SK-N-SH treated with all-trans-retinoic acid at 6 μM for 48 hours (cell line): ENCODE measurements at regions not wholly inside any gene's neighbourhood (a gene's known extent, or its start where the extent isn't known, plus 50 kb on each side); places are given as distances from the start of the nearest gene placed in this dataset.

Source experiments
- ATAC-seq: fragments of 200-7000 bp; cut with Tn5 transposase; 3 replicates; pipeline ENCODE4 v1.9.1; 2020; ENCODE audit warnings: mild to moderate bottlenecking, moderate library complexity
- BACH2 ChIP-seq: fragments of 250-450 bp; sonication (Bioruptor Pico); IDR thresholded peaks from 2 replicates; pipeline ENCODE4 v1.9.0; 2021; ENCODE audit warnings: mild to moderate bottlenecking, borderline replicate concordance
- CSDC2 ChIP-seq: fragments of 250-450 bp; sonication (Bioruptor Pico); IDR thresholded peaks from 2 replicates; pipeline ENCODE4 v1.5.0; 2020; ENCODE audit warnings: mild to moderate bottlenecking, moderate library complexity
- CSRNP3 ChIP-seq: fragments of 250-450 bp; sonication (Bioruptor Pico); IDR thresholded peaks from 2 replicates; pipeline ENCODE4 v1.5.1; 2021; ENCODE audit warnings: mild to moderate bottlenecking, moderate library complexity
- GLIS3 ChIP-seq: fragments of 250-450 bp; sonication (Bioruptor Pico); IDR thresholded peaks from 2 replicates; pipeline ENCODE4 v1.5.0; 2020; ENCODE audit warnings: mild to moderate bottlenecking, moderate library complexity
- ISL1 ChIP-seq: fragments of 250-450 bp; sonication (Bioruptor Pico); IDR thresholded peaks from 2 replicates; pipeline ENCODE4 v2.1.2; 2022; ENCODE audit warnings: mild to moderate bottlenecking, moderate library complexity
- OSR1 ChIP-seq: fragments of 250-450 bp; sonication (Bioruptor Pico); IDR thresholded peaks from 2 replicates; pipeline ENCODE4 v1.8.0; 2022; ENCODE audit warnings: moderate library complexity, mild to moderate bottlenecking, inconsistent platforms
- PATZ1 ChIP-seq: fragments of 250-450 bp; sonication (Bioruptor Pico); IDR thresholded peaks from 2 replicates; pipeline ENCODE4 v1.8.0; 2020; ENCODE audit warnings: mild to moderate bottlenecking, moderate library complexity, borderline replicate concordance
- PPARA ChIP-seq: fragments of 250-450 bp; sonication (Bioruptor Pico); IDR thresholded peaks from 2 replicates; pipeline ENCODE4 v1.5.0; 2020; ENCODE audit warnings: mild to moderate bottlenecking, borderline replicate concordance
- RARB ChIP-seq: fragments of 250-450 bp; sonication (Bioruptor Pico); IDR thresholded peaks from 2 replicates; pipeline ENCODE4 v1.8.0; 2021; ENCODE audit warnings: mild to moderate bottlenecking, moderate library complexity
- SNAI2 ChIP-seq: fragments of 250-450 bp; sonication (Bioruptor Pico); IDR thresholded peaks from 2 replicates; pipeline ENCODE4 v1.5.0; 2020; ENCODE audit warnings: mild to moderate bottlenecking, moderate library complexity
- TCF4 ChIP-seq: fragments of 250-450 bp; sonication (Bioruptor Pico); IDR thresholded peaks from 2 replicates; pipeline ENCODE4 v1.8.0; 2021; ENCODE audit warnings: mild to moderate bottlenecking, moderate library complexity, borderline replicate concordance
- TOX ChIP-seq: fragments of 250-450 bp; sonication (Bioruptor Pico); IDR thresholded peaks from 2 replicates; pipeline ENCODE4 v1.8.0; 2021; ENCODE audit warnings: mild to moderate bottlenecking, moderate library complexity, borderline replicate concordance
- ZC3H10 ChIP-seq: fragments of 250-450 bp; sonication (Bioruptor Pico); IDR thresholded peaks from 2 replicates; pipeline ENCODE4 v1.5.1; 2021; ENCODE audit warnings: mild to moderate bottlenecking, moderate library complexity
- ZFP3 ChIP-seq: fragments of 250-450 bp; sonication (Bioruptor Pico); IDR thresholded peaks from 2 replicates; pipeline ENCODE4 v1.5.0; 2020; ENCODE audit warnings: mild to moderate bottlenecking, moderate library complexity
- ZNF565 ChIP-seq: fragments of 450-650 bp; formaldehyde crosslinking; conservative IDR thresholded peaks from 2 replicates; pipeline ENCODE4 v1.5.0; 2020; ENCODE audit warnings: low read depth, mild to moderate bottlenecking, moderate library complexity
- ZNF70 ChIP-seq: fragments of 450-650 bp; formaldehyde crosslinking; IDR thresholded peaks from 2 replicates; pipeline ENCODE4 v1.5.0; 2020; ENCODE audit warnings: mild to moderate bottlenecking, moderate library complexity
- TF ChIP-seq, protein P1 (sequence below): fragments of 250-450 bp; sonication (Bioruptor Pico); IDR thresholded peaks from 2 replicates; pipeline ENCODE4 v1.5.0; 2020; ENCODE audit warnings: mild to moderate bottlenecking, moderate library complexity
- TF ChIP-seq, protein P2 (sequence below): fragments of 250-450 bp; sonication (Bioruptor Pico); IDR thresholded peaks from 2 replicates; pipeline ENCODE4 v1.5.1; 2020; ENCODE audit warnings: low read depth, mild to moderate bottlenecking, moderate library complexity
- TF ChIP-seq, protein P3 (sequence below): fragments of 250-450 bp; sonication (Bioruptor Pico); IDR thresholded peaks from 2 replicates; pipeline ENCODE4 v1.8.0; 2021; ENCODE audit warnings: low read depth, mild to moderate bottlenecking, moderate library complexity, borderline replicate concordance

- TF ChIP-seq CSRNP3 (CRISPR knock-in tag): no peak
- no peak for TF ChIP-seq ZC3H10 (CRISPR knock-in tag)
Observed at GRCh38 chr5:120255214-120255613, 208.9 kb upstream of the PRR16 start (continued).

DNA sequence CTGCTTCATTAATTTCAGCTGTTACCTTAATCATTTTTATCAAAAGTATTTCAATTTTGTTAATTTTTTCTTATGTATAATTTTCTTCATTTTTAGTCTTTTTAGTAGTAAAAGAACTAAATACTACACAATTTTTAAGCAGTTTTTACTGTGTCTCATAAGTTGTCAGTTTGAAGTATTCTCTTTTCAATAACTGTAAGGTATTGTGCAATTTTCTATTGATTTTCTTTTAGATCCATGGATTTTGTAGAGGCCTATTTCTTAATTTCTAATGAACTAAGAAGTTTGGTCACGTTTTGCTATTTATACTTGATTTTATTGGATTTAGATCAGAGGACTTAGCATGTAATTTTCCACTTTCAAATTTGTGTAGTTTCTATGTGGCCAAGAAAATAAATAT is 207.7 kb upstream of the PRR16 start:
- ATAC-seq: no peak
- TF ChIP-seq, protein P1, sequence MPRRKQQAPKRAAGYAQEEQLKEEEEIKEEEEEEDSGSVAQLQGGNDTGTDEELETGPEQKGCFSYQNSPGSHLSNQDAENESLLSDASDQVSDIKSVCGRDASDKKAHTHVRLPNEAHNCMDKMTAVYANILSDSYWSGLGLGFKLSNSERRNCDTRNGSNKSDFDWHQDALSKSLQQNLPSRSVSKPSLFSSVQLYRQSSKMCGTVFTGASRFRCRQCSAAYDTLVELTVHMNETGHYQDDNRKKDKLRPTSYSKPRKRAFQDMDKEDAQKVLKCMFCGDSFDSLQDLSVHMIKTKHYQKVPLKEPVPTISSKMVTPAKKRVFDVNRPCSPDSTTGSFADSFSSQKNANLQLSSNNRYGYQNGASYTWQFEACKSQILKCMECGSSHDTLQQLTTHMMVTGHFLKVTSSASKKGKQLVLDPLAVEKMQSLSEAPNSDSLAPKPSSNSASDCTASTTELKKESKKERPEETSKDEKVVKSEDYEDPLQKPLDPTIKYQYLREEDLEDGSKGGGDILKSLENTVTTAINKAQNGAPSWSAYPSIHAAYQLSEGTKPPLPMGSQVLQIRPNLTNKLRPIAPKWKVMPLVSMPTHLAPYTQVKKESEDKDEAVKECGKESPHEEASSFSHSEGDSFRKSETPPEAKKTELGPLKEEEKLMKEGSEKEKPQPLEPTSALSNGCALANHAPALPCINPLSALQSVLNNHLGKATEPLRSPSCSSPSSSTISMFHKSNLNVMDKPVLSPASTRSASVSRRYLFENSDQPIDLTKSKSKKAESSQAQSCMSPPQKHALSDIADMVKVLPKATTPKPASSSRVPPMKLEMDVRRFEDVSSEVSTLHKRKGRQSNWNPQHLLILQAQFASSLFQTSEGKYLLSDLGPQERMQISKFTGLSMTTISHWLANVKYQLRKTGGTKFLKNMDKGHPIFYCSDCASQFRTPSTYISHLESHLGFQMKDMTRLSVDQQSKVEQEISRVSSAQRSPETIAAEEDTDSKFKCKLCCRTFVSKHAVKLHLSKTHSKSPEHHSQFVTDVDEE (CRISPR knock-in tag): no peak
- TF ChIP-seq CSRNP3 (CRISPR knock-in tag): no peak
- TF ChIP-seq GLIS3 (CRISPR knock-in tag): no peak
- TF ChIP-seq ZNF70 (CRISPR knock-in tag): no peak
- no peak for TF ChIP-seq BACH2 (CRISPR knock-in tag)
- TF ChIP-seq, protein P2, sequence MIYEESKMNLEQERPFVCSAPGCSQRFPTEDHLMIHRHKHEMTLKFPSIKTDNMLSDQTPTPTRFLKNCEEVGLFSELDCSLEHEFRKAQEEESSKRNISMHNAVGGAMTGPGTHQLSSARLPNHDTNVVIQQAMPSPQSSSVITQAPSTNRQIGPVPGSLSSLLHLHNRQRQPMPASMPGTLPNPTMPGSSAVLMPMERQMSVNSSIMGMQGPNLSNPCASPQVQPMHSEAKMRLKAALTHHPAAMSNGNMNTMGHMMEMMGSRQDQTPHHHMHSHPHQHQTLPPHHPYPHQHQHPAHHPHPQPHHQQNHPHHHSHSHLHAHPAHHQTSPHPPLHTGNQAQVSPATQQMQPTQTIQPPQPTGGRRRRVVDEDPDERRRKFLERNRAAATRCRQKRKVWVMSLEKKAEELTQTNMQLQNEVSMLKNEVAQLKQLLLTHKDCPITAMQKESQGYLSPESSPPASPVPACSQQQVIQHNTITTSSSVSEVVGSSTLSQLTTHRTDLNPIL (CRISPR knock-in tag): no peak
- TF ChIP-seq, protein P3, sequence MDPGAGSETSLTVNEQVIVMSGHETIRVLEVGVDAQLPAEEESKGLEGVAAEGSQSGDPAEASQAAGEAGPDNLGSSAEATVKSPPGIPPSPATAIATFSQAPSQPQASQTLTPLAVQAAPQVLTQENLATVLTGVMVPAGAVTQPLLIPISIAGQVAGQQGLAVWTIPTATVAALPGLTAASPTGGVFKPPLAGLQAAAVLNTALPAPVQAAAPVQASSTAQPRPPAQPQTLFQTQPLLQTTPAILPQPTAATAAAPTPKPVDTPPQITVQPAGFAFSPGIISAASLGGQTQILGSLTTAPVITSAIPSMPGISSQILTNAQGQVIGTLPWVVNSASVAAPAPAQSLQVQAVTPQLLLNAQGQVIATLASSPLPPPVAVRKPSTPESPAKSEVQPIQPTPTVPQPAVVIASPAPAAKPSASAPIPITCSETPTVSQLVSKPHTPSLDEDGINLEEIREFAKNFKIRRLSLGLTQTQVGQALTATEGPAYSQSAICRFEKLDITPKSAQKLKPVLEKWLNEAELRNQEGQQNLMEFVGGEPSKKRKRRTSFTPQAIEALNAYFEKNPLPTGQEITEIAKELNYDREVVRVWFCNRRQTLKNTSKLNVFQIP (CRISPR knock-in tag): no peak
- no peak for TF ChIP-seq OSR1 (CRISPR knock-in tag)
- TF ChIP-seq ZFP3: no peak
- no peak for TF ChIP-seq PATZ1 (CRISPR knock-in tag)
- TF ChIP-seq PPARA (CRISPR knock-in tag): no peak
- TF ChIP-seq CSDC2: no peak
- TF ChIP-seq ZNF565 (CRISPR knock-in tag): no peak
- TF ChIP-seq SNAI2 (CRISPR knock-in tag): no peak

GRCh38 chr5:120257358-120257971 is 206.6 kb upstream of the PRR16 start:
- ATAC-seq: peak; percentile 69
- TF ChIP-seq TOX (no peak), ZFP3 (no peak), OSR1 (CRISPR knock-in tag) (no peak), SNAI2 (CRISPR knock-in tag) (no peak), RARB (no peak), ISL1 (CRISPR knock-in tag) (0 out of 2 replicates have a peak, but pooled peaks have one; percentile 7), PATZ1 (CRISPR knock-in tag) (no peak), BACH2 (CRISPR knock-in tag) (no peak), TCF4 (CRISPR knock-in tag) (peak; percentile 99), CSRNP3 (CRISPR knock-in tag) (peak; percentile 81; the same call in 1 of the 2 replicates), PPARA (CRISPR knock-in tag) (no peak), CSDC2 (no peak), GLIS3 (CRISPR knock-in tag) (peak; percentile 74; the same call in 1 of the 2 replicates)
- TF ChIP-seq, protein P2 (CRISPR knock-in tag): no peak
